Testis (tissue), 2 donors: ENCODE measurements at regions not wholly inside any gene's neighbourhood (a gene's known extent, or its start where the extent isn't known, plus 50 kb on each side); places are given as distances from the start of the nearest gene placed in this dataset.

ENCODE experiments used
- POLR2A ChIP-seq: fragments of 450-650 bp; IDR thresholded peaks from one replicate; pipeline ENCODE4 v1.6.1; 2017; ENCODE audit warnings: antibody characterized with exemption, mild to moderate bottlenecking, moderate library complexity
- TF ChIP-seq, protein P1 (sequence below), 3 experiments: fragments of 450-650 bp in 2 of 3; fragments of 200-600 bp in 1 of 3; sonication (generic) in 1 of 3; IDR thresholded peaks; one replicate each; pipeline ENCODE4 v1.5.1; 2016 to 2019; ENCODE audit warnings: antibody characterized with exemption in 3 of 3, mild to moderate bottlenecking in 2 of 3, moderate library complexity in 1 of 3

DNA sequence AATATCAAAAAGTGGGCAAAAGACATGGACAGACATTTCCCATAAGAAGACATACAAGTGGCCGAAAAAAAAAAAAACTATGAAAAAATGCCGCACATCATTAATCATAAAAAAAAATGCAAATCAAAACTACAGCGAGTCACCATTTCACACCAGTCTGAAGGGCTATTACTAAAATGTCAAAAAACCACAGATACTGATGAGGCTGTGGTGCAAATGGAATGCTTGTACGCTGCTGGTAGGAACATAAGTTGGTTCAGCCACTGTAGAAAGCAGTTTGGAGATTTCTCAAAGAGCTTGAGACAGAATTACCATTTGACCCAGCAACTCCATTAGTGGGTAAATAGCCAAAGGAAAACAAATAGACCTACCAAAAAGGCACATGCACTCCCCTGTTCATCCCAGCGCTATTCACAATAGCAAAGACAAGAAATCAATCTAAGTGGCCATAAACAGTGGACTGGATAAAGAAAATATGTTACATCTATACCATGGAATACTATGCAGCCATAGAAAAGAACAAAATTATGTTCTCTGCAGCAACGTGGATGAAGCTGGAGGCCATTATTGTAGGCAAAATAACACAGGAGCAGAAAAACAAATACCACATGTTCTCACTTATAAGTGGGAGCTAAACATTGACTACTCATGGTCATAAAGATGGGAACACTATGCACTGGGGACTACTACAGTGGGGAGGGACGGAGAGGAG, 110.6 kb upstream of the BOD1 start:
- no peak for TF ChIP-seq POLR2A
- TF ChIP-seq, protein P1, sequence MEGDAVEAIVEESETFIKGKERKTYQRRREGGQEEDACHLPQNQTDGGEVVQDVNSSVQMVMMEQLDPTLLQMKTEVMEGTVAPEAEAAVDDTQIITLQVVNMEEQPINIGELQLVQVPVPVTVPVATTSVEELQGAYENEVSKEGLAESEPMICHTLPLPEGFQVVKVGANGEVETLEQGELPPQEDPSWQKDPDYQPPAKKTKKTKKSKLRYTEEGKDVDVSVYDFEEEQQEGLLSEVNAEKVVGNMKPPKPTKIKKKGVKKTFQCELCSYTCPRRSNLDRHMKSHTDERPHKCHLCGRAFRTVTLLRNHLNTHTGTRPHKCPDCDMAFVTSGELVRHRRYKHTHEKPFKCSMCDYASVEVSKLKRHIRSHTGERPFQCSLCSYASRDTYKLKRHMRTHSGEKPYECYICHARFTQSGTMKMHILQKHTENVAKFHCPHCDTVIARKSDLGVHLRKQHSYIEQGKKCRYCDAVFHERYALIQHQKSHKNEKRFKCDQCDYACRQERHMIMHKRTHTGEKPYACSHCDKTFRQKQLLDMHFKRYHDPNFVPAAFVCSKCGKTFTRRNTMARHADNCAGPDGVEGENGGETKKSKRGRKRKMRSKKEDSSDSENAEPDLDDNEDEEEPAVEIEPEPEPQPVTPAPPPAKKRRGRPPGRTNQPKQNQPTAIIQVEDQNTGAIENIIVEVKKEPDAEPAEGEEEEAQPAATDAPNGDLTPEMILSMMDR (IDR thresholded peaks at IDR 0.05): no peak
